ENCODE measurements at regions not wholly inside any gene's neighbourhood (a gene's known extent, or its start where the extent isn't known, plus 50 kb on each side); places are given as distances from the start of the nearest gene placed in this dataset.
A peak's percentile ranks its signal among the peaks of the same experiment; 100 is the strongest.

DNA sequence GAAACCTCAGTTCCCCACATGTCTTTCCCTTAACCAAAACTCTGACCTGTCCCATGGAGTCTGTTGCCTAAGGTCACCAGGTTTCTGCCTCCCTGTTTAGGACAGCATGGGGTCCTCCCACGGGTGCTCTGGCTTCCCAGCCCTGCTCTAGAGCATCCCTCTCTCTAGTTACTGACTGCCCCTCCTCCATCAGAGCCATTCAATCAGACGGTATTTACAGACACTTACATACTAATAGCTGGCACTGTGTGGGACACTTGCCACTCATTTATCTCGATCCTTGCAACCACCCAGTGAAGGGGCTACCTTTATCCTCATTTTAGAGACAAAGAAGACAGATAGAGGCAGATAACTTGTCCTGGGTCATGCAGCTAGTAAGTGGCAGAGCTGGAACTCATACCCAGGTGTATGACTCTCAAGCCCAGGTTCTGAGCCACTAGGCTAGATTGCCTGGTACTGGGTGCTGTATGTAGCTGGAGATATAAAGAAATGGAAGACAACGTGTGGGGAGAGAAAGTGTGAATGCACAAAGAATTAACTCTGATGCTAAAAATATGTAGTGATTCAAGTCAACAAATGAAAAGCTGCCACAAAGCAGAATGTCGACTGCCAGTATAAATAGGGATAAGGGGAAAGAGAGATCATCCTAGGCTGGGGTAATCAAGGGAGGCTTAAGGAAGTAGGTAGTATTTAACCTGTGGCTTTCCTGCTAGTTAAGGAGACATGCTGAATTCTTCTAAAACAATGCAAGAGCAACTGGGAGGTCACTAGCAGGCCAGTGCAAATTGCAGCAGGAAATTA lies 52.5 kb upstream of the PDE8B start:
- DNase-seq (ENCODE audit: low read depth, low spot score), result no peak
- in situ Hi-C loops (cut with HindIII; ENCODE audit: low pct_unique_long_range_greater_than_20kb, low sequenced_read_pairs), result no loop called here

DNA sequence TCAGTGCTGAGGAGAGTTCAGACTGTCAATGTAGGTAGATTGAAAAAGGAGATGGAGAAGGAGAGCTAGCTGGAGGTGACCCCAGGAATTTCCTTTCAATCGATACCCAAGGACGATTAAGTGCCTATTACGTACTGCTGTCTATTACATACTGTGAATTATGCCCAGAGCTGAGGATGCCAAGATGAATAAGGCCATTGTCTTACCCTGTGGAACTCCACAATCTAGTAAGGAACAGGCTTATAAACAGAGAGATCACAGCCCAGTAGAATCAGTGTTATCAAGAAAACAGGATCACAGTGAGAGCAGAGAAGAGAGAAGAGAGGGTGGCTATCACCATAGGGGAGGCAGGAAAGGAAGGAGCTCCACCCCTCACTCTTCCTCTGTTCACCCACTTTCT lies 54.1 kb upstream of the PDE8B start:
- DNase-seq (ENCODE audit: low read depth, low spot score), result peak; percentile 42
- in situ Hi-C loops (cut with HindIII; ENCODE audit: low pct_unique_long_range_greater_than_20kb, low sequenced_read_pairs), result no loop called here

DNA sequence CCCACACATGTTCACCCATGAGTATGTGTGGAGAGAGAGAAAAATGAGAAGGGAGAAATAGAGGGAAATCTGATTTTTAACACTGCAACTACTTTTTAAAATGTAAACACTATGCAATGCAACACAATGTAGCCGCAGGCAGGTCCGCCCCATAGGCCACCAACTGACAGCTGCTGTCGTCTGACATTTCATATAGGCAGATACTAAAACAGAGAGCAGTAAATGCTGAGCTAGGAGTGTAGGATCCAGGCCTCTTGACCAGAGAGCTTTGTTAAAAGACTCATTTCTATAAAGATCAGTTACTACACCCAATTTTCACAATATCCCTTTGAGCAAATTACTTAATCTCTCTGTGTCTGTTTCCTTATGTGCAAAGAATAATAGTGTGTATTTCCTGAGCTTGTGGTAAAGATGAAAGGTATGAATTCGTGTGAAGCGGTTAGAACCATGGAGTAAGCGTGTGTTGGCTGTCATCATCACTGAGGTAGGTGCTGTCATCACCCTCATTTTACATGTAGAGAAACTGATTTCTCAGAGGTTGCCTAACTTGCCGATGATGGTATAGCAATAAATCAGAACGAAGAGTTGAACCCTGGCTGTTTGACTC lies 55.2 kb upstream of the PDE8B start:
- in situ Hi-C loops (cut with HindIII; ENCODE audit: low pct_unique_long_range_greater_than_20kb, low sequenced_read_pairs), result no loop called here
- no peak for DNase-seq (ENCODE audit: low read depth, low spot score)

DNA sequence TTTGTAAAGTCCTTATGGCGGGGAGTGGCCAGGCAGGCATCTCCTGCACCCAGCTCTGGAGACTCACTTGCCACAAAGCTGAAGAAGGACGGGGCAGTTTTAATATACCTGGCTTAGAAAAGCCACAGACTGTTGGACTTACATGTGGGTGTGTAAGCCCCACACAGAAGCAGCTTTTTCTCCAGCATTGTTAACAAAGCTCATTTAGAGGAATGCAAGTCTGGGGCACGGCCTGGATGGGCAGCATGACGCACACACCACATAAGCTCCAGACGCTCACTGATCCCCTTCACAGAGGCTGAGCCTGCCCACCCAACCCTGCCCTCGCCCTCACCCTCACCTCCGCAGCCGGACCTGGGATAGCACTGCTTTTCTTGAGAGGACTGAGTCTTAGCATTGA lies 58.0 kb upstream of the PDE8B start:
- no peak for DNase-seq (ENCODE audit: low read depth, low spot score)
- in situ Hi-C loops (cut with HindIII; ENCODE audit: low pct_unique_long_range_greater_than_20kb, low sequenced_read_pairs), result no loop called here

DNA sequence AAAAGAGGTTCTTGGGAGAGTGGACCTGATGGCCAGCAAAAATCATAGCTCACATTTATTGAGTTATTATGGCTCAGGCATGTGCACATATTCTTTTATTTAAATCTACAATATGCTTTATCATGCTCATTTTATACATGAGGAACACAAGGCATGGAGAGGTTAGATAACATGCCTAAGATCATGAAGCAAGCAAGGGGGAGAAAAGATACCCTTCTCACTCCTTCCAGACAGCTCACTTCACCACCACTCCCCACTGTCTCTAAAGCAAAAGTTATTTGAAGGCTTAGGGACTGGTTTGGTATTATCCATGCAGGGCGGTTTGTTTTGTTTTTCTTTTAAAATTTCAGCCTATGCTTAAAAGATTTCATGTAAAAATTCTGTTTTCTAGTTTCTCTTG lies 59.0 kb upstream of the PDE8B start:
- no peak for DNase-seq (ENCODE audit: low read depth, low spot score)

DNA sequence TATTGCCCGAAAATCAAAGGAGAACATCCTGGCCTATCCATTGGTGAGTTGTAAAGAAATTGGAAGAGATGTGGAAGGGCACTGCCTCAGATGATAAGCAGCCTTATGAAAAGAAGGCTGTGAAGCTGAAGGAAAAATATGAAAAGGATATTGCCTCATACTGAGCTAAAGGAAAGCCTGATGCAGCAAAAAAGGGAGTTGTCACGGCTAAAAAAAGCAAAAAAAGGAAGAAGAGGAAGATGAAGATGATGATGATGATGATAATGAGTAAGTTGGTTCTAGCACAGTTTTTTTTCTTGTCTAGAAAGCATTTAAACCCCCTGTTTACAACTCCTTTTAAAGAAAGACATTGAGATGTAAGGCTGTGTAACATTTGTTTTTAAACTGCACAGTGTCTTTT lies 59.8 kb upstream of the ZBED3 start:
- in situ Hi-C loops (cut with HindIII; ENCODE audit: low pct_unique_long_range_greater_than_20kb, low sequenced_read_pairs), result no loop called here
- DNase-seq (ENCODE audit: low read depth, low spot score), result no peak

More for the DNA sequence above, 59.0 kb upstream of the PDE8B start:
- in situ Hi-C loops (cut with HindIII; ENCODE audit: low pct_unique_long_range_greater_than_20kb, low sequenced_read_pairs), result no loop called here

DNA sequence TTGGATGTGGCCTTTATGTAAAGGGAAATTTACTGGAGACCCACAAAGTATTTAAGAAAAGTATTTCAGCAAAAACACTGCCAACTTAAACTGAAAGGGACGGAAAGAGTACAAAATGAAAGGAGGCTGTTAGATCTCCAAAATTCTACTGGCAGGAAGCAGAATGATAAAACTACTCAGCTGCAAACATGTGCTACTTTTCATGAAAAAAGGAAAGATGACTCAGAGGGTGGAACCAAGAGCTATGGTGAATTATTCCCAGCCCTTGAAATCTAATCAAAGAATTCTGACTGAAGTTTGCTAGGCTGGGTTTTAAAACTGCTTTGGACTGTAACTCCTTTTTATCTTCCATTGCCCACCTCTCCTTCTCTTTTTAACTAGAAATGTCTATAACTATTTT lies 58.6 kb upstream of the ZBED3 start:
- no peak for DNase-seq (ENCODE audit: low read depth, low spot score)
- in situ Hi-C loops (cut with HindIII; ENCODE audit: low pct_unique_long_range_greater_than_20kb, low sequenced_read_pairs), result no loop called here

DNA sequence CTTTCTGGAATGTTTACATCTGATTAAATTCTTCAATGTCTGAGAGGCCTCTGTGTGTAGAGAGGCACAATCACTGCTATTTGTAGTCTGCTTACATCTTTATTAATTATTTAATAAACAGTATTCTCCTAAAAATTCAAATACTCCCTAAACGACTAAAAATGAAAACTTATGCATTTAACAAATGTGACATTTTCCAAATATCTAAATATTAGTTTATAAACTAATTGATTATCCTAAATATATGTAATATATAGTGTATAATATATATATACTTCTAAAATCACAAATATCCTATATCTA lies 57.7 kb upstream of the ZBED3 start:
- DNase-seq (ENCODE audit: low read depth, low spot score), result no peak
- in situ Hi-C loops (cut with HindIII; ENCODE audit: low pct_unique_long_range_greater_than_20kb, low sequenced_read_pairs), result no loop called here

DNA sequence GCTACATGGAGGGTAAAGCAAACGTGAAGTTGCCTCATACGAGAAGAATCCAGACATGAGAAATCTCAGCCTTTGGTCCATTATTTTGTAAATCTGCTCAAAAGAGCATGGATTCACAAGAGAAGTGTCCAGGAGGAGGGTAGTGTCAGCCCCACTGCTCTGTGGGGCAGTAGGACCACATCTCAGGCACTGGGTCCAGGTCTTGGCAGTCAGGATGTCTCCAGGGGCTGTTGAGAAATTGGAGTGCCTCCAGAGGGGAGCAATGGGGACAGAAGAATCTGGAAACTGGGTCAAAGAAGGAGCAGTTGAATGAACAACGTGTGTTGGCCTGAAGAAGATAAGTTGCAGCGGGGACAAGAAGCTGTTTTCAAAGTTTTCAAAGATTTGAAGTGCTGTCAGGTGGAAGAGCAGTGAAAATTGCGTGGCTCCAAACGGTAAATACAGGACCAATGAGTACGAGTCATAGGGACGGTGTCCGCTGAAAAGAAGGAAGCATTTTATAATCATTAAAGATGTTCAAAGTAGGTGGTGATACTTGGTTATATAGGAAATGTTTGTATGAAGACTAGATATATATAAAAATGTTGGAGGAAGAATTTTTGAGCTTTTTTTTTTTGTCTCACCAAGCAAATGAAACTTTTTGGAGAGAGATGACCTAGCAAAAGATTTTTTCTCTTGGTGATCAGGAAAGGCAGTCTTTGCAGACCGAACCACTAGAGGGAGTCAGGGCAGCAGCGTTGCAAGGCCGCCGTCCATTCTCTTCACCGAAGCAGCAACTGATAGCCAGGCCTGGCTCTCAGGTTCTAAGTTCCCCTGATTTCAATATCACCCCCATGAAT lies 57.1 kb upstream of the ZBED3 start:
- peak; percentile 78 for DNase-seq (ENCODE audit: low read depth, low spot score)
- in situ Hi-C loops (cut with HindIII; ENCODE audit: low pct_unique_long_range_greater_than_20kb, low sequenced_read_pairs), result no loop called here

DNA sequence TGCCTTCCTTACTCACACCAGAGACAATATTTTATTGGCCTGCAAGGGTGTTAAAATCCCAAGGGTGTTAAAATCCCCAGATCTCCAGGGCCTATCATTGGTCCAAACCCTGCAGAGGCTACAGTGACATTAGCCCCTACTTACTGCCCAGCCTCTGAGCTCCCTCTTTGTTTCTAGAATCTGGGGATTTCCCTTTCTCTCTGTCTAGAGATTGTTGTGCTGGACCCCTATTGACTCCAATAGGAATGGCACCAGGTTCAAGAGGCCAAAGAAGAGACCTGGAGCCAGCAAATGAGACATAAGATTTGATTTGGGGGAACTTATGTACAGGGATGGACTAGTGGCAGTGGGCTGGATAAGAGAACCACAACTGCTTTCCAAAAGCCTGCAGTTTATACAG lies 53.3 kb upstream of the ZBED3 start:
- peak; percentile 10 for DNase-seq (ENCODE audit: low read depth, low spot score)
- in situ Hi-C loops (cut with HindIII; ENCODE audit: low pct_unique_long_range_greater_than_20kb, low sequenced_read_pairs), result no loop called here

DNA sequence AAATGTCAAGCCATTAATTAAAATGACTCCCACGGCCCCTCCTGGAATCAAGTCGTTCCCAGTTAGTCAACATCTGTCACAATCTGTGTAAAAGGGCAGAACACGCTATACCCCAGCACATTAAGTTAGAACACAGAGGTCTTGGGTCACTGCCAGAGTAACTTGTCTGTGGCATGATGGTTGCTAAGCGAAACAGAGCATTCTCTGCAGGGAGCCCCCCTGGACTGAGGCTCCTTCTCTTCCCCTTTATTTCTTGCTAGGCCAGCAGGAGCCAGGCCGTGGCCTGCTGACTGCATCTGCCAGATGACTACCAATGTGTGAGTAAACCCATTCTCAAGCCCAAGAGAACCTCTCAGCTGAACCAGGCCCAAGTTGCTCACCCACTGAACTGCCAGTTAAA lies 51.9 kb upstream of the ZBED3 start:
- no peak for DNase-seq (ENCODE audit: low read depth, low spot score)
- in situ Hi-C loops (cut with HindIII; ENCODE audit: low pct_unique_long_range_greater_than_20kb, low sequenced_read_pairs), result no loop called here

Small RNA genes lying in the stretch of these regions (small RNA-seq; reads per million reads assigned to genes)
- 0 reads per million in 2 experiments for gene HMGB1P35

All from SK-MEL-5 (cell line).